ENCODE measurements at regions not wholly inside any gene's neighbourhood (a gene's known extent, or its start where the extent isn't known, plus 50 kb on each side); places are given as distances from the start of the nearest gene placed in this dataset.

- no peak for TF ChIP-seq FOXP2 (optimal IDR thresholded peaks at IDR 0.05; ENCODE audit: control extremely low read depth, extremely low read length, insufficient read depth)
- TF ChIP-seq POLR2AphosphoS5 (IDR thresholded peaks at IDR 0.05; ENCODE audit: borderline replicate concordance, low read depth, low read length), result no peak
These were observed 755.5 kb downstream of the STIM2 start for GRCh38 chr4:27616166-27616565.
